A549 (cell line): ENCODE measurements at regions not wholly inside any gene's neighbourhood (a gene's known extent, or its start where the extent isn't known, plus 50 kb on each side); places are given as distances from the start of the nearest gene placed in this dataset.

Experiments used
- ESRRA ChIP-seq: fragments of 150-350 bp; IDR thresholded peaks from 2 replicates; pipeline ENCODE4 v1.6.1; 2014; ENCODE audit warnings: mild to moderate bottlenecking, low read length, borderline replicate concordance
- HDAC2 ChIP-seq: fragments of 200-600 bp; sonication (generic); IDR thresholded peaks from 2 replicates; pipeline ENCODE4 v1.6.1; 2016
- KDM5A ChIP-seq: fragments of 200-600 bp; sonication (generic); IDR thresholded peaks from 2 replicates; pipeline ENCODE4 v1.6.1; 2016; ENCODE audit warnings: antibody characterized with exemption, mild to moderate bottlenecking
- MAFK ChIP-seq: fragments of 450-650 bp; IDR thresholded peaks from 2 replicates; pipeline ENCODE4 v1.6.1; 2014; ENCODE audit not compliant: partially characterized antibody
- MAX ChIP-seq: IDR thresholded peaks from 2 replicates; pipeline ENCODE4 v1.6.1; 2012
- NPAS2 ChIP-seq: fragments of 250-450 bp; sonication (Bioruptor Pico); IDR thresholded peaks from 2 replicates; pipeline ENCODE4 v1.8.0; 2022; ENCODE audit warnings: mild to moderate bottlenecking, moderate library complexity, borderline replicate concordance
- POLR2A ChIP-seq: IDR thresholded peaks from 2 replicates; pipeline ENCODE4 v1.6.1; 2012; ENCODE audit warnings: mild to moderate bottlenecking, low read length
- TF ChIP-seq, protein P1 (sequence below): fragments of >200 bp; sonication (Bioruptor Twin); formaldehyde crosslinking; IDR thresholded peaks from 3 replicates; pipeline ENCODE4 v1.5.1; 2016

DNA sequence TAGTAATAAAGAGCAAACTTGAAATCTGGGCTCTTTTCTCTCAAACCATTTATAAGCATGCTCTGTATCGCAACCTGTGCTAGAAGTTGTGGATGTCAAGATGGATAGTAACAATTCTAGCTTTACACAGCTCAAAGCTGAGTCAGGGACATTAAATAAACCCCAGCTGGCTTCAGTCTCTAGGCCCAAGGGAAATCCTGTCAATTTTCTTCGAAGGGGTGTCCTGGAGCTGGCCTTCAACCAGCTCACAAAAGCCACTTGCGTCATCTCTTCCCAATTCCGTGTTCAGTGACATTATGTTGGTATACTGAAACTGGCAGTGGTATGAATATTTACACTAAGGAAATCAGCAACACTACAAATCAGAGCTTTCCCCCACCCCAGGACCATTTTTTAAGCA lies 89.8 kb upstream of the PRKG2 start:
- no peak for TF ChIP-seq ESRRA
- no peak for TF ChIP-seq POLR2A
- TF ChIP-seq HDAC2: no peak
- TF ChIP-seq, protein P1, sequence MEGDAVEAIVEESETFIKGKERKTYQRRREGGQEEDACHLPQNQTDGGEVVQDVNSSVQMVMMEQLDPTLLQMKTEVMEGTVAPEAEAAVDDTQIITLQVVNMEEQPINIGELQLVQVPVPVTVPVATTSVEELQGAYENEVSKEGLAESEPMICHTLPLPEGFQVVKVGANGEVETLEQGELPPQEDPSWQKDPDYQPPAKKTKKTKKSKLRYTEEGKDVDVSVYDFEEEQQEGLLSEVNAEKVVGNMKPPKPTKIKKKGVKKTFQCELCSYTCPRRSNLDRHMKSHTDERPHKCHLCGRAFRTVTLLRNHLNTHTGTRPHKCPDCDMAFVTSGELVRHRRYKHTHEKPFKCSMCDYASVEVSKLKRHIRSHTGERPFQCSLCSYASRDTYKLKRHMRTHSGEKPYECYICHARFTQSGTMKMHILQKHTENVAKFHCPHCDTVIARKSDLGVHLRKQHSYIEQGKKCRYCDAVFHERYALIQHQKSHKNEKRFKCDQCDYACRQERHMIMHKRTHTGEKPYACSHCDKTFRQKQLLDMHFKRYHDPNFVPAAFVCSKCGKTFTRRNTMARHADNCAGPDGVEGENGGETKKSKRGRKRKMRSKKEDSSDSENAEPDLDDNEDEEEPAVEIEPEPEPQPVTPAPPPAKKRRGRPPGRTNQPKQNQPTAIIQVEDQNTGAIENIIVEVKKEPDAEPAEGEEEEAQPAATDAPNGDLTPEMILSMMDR: no peak
- TF ChIP-seq MAX: no peak
- no peak for TF ChIP-seq KDM5A
- no peak for TF ChIP-seq NPAS2
- no peak for TF ChIP-seq MAFK
